HG03571 (cell line): ENCODE measurements at regions not wholly inside any gene's neighbourhood (a gene's known extent, or its start where the extent isn't known, plus 50 kb on each side); places are given as distances from the start of the nearest gene placed in this dataset.
A peak's percentile ranks its signal among the peaks of the same experiment; 100 is the strongest.
"Not testable (repeated sequence)": the region's sequence is repeated elsewhere in the genome, so short reads cannot be mapped to it uniquely, and the experiment has no call there.

Experiments
- ATAC-seq: cut with Tn5 transposase; IDR thresholded peaks from one replicate; pipeline ENCODE4 v1.9.1; 2021; ENCODE audit not compliant: unreplicated experiment

- no peak for ATAC-seq
Measured at GRCh38 chr9:78123808-78124207, 92.2 kb upstream of the GNAQ start.

GRCh38 chr9:78122631-78123030 is 91.0 kb upstream of the GNAQ start:
- ATAC-seq, result no peak

GRCh38 chr9:78121488-78121887 is 89.9 kb upstream of the GNAQ start:
- ATAC-seq, result no peak

GRCh38 chr9:78118742-78119473 is 87.3 kb upstream of the GNAQ start:
- peak; percentile 61 for ATAC-seq

- no peak for ATAC-seq
Measured at GRCh38 chr9:78115073-78115472, 83.5 kb upstream of the GNAQ start.

- ATAC-seq, result no peak
Measured at GRCh38 chr9:78114581-78114980, 83.0 kb upstream of the GNAQ start.

- ATAC-seq, result no peak
Measured at GRCh38 chr9:78112406-78112805, 80.8 kb upstream of the GNAQ start.

GRCh38 chr9:78112004-78112403 is 80.4 kb upstream of the GNAQ start:
- no peak for ATAC-seq

GRCh38 chr9:78109075-78109474 is 77.5 kb upstream of the GNAQ start:
- no peak for ATAC-seq

- not testable (repeated sequence) for ATAC-seq
Measured at GRCh38 chr9:78106586-78106985, 75.0 kb upstream of the GNAQ start.

- ATAC-seq, result peak; percentile 49
Measured at GRCh38 chr9:78103971-78104433, 72.4 kb upstream of the GNAQ start.

- no peak for ATAC-seq
Measured at GRCh38 chr9:78101247-78101646, 69.6 kb upstream of the GNAQ start.

- ATAC-seq, result no peak
Measured at GRCh38 chr9:78097541-78097940, 65.9 kb upstream of the GNAQ start.

GRCh38 chr9:78091731-78092130 is 60.1 kb upstream of the GNAQ start:
- no peak for ATAC-seq

GRCh38 chr9:78089111-78089510 is 57.5 kb upstream of the GNAQ start:
- no peak for ATAC-seq

GRCh38 chr9:78088190-78088589 is 56.6 kb upstream of the GNAQ start:
- not testable (repeated sequence) for ATAC-seq
